Astrocyte of the spinal cord (primary cell): ENCODE measurements at regions not wholly inside any gene's neighbourhood (a gene's known extent, or its start where the extent isn't known, plus 50 kb on each side); places are given as distances from the start of the nearest gene placed in this dataset.
"Not testable (repeated sequence)": the region's sequence is repeated elsewhere in the genome, so short reads cannot be mapped to it uniquely, and the experiment has no call there.

Experiments
- DNase-seq: peaks from one replicate; pipeline ENCODE4 v3.0.0; 2011; ENCODE audit warnings: low read depth, low spot score
- H3K4me3 ChIP-seq: 2 replicates; pipeline ENCODE4 v1.5.1; 2011; ENCODE audit warnings: low read depth, mild to moderate bottlenecking, low read length, moderate library complexity
- CTCF ChIP-seq: IDR thresholded peaks from 2 replicates; pipeline ENCODE4 v1.5.1; 2012; ENCODE audit warnings: low read depth, mild to moderate bottlenecking, low read length, inconsistent platforms
- in situ Hi-C: cut with HindIII; loops from 2 replicates; pipeline ENCODE4 v1.10.0; 2017; ENCODE audit warnings: low sequenced_read_pairs

- H3K4me3 ChIP-seq, result no peak overlapping the region
- in situ Hi-C loops, result no loop called here
- DNase-seq, result no peak
- TF ChIP-seq CTCF, result no peak
Measured at GRCh38 chr1:121587777-121588176, 403.0 kb downstream of the SRGAP2C start.

GRCh38 chr1:121594096-121594495 lies 409.3 kb downstream of the SRGAP2C start:
- in situ Hi-C loops, result no loop called here
- TF ChIP-seq CTCF, result no peak
- no peak overlapping the region for H3K4me3 ChIP-seq
- no peak for DNase-seq

- no peak for DNase-seq
- in situ Hi-C loops, result no loop called here
- TF ChIP-seq CTCF, result no peak
- no peak overlapping the region for H3K4me3 ChIP-seq
Measured at GRCh38 chr1:121595089-121595488, 410.3 kb downstream of the SRGAP2C start.

GRCh38 chr1:121604843-121605444 lies 420.2 kb downstream of the SRGAP2C start:
- H3K4me3 ChIP-seq, in situ Hi-C loops, DNase-seq: not testable (repeated sequence)

GRCh38 chr1:121607499-121607898 lies 422.7 kb downstream of the SRGAP2C start:
- DNase-seq, in situ Hi-C loops, H3K4me3 ChIP-seq: not testable (repeated sequence)
